ENCODE measurements at regions not wholly inside any gene's neighbourhood (a gene's known extent, or its start where the extent isn't known, plus 50 kb on each side); places are given as distances from the start of the nearest gene placed in this dataset.

- no peak overlapping the region for H3K4me2 ChIP-seq (ENCODE audit: low read depth, low read length)
- no TSS peak for BruUV-seq (replicated peaks)
- no peaks in the 10 kb centered on the region for H3K36me3 ChIP-seq (replicated peaks in 1 of 2; ENCODE audit: control insufficient read depth in 1 of 2, insufficient read depth in 2 of 2, low read length in 2 of 2)
- H3K4me1 ChIP-seq (ENCODE audit: insufficient read depth, low read length), result peaks cover 8% of the 10 kb centered on the region; the same call in 1 of the 2 replicates
- WGBS (ENCODE audit: low lambda C conversion rate), result 0% methylated on average over 1 of the region's 1 CpG
- H3K79me2 ChIP-seq (ENCODE audit: insufficient read depth, low read length), result no peaks in the 10 kb centered on the region
- H2AFZ ChIP-seq (ENCODE audit: low read length), result no peak overlapping the region
- FAIRE-seq, result no peak
- ATAC-seq, result no peak
- H3K4me3 ChIP-seq (replicated peaks in 1 of 3; ENCODE audit: insufficient read depth in 1 of 3, low read depth in 2 of 3, low read length in 3 of 3), result no peak overlapping the region
- in situ Hi-C loops (cut with HindIII; ENCODE audit: extremely low pct_ligation_motif_present, low pct_unique_long_range_greater_than_20kb), result no loop called here
- DNase-seq (ENCODE audit: low spot score), result no peak
- no peak overlapping the region for H3K9ac ChIP-seq (ENCODE audit: insufficient read depth, low read depth, low read length)
- POLR2A ChIA-PET, result no interaction called here
- no peaks in the 10 kb centered on the region for H4K20me1 ChIP-seq (ENCODE audit: insufficient read depth, low read length)
- H3K27ac ChIP-seq (ENCODE audit: extremely low read length, insufficient read depth, low read length), result no peak overlapping the region
- CTCF ChIA-PET (ENCODE audit: low intra/inter-chr PET ratio, low total read pairs), result no interaction called here
- H3K9me3 ChIP-seq (ENCODE audit: low read length), result peaks cover 17% of the 10 kb centered on the region; the same call in 1 of the 2 replicates
- no peaks in the 10 kb centered on the region for H3K27me3 ChIP-seq (ENCODE audit: control insufficient read depth in 1 of 2, insufficient read depth in 2 of 2, low read length in 2 of 2)
- intact Hi-C loops (cut with micrococcal nuclease; ENCODE audit: unreplicated experiment), result no loop called here
- no peak for TF ChIP-seq NFATC3 (CRISPR knock-in tag; IDR thresholded peaks at IDR 0.05)
Measured at GRCh38 chr18:53946594-53946993, 277.9 kb downstream of the MBD2 start.

- ChIA-PET POLR2A (no interaction called here), CTCF (ENCODE audit: low intra/inter-chr PET ratio, low total read pairs) (no interaction called here)
- DNase-seq (ENCODE audit: low spot score), result no peak
- Histone ChIP-seq H3K27me3 (ENCODE audit: control insufficient read depth in 1 of 2, insufficient read depth in 2 of 2, low read length in 2 of 2) (no peaks in the 10 kb centered on the region), H3K9me3 (ENCODE audit: low read length) (peaks cover 17% of the 10 kb centered on the region; the same call in 1 of the 2 replicates), H3K36me3 (replicated peaks in 1 of 2; ENCODE audit: control insufficient read depth in 1 of 2, insufficient read depth in 2 of 2, low read length in 2 of 2) (no peaks in the 10 kb centered on the region), H3K4me3 (replicated peaks in 1 of 3; ENCODE audit: insufficient read depth in 1 of 3, low read depth in 2 of 3, low read length in 3 of 3) (no peak overlapping the region), H3K79me2 (ENCODE audit: insufficient read depth, low read length) (no peaks in the 10 kb centered on the region), H2AFZ (ENCODE audit: low read length) (no peak overlapping the region), H3K4me1 (ENCODE audit: insufficient read depth, low read length) (peaks cover 8% of the 10 kb centered on the region; the same call in 1 of the 2 replicates), H3K9ac (ENCODE audit: insufficient read depth, low read depth, low read length) (no peak overlapping the region), H3K27ac (ENCODE audit: extremely low read length, insufficient read depth, low read length) (no peak overlapping the region), H3K4me2 (ENCODE audit: low read depth, low read length) (no peak overlapping the region), H4K20me1 (ENCODE audit: insufficient read depth, low read length) (no peaks in the 10 kb centered on the region)
- no TSS peak for BruUV-seq (replicated peaks)
- 33% methylated on average over 3 of the region's 4 CpGs for WGBS (ENCODE audit: low lambda C conversion rate)
- intact Hi-C loops (cut with micrococcal nuclease; ENCODE audit: unreplicated experiment), result no loop called here
- FAIRE-seq, result no peak
- ATAC-seq, result no peak
- in situ Hi-C loops (cut with HindIII; ENCODE audit: extremely low pct_ligation_motif_present, low pct_unique_long_range_greater_than_20kb), result no loop called here
- TF ChIP-seq KDM4B (CRISPR knock-in tag; IDR thresholded peaks at IDR 0.05) (no peak), ZNF101 (CRISPR knock-in tag; IDR thresholded peaks at IDR 0.05; ENCODE audit: borderline replicate concordance, low read depth) (no peak), SIN3B (IDR thresholded peaks at IDR 0.05; ENCODE audit: low read length) (no peak), DZIP1 (CRISPR knock-in tag; IDR thresholded peaks at IDR 0.05) (no peak), WIZ (CRISPR knock-in tag; IDR thresholded peaks at IDR 0.05) (no peak), ZNF572 (CRISPR knock-in tag; IDR thresholded peaks at IDR 0.05) (no peak), FUBP1 (CRISPR knock-in tag; IDR thresholded peaks at IDR 0.05; ENCODE audit: borderline replicate concordance) (no peak), SRSF9 (IDR thresholded peaks at IDR 0.05; ENCODE audit: borderline replicate concordance, insufficient read depth, low read depth, low read length, poor library complexity, severe bottlenecking) (no peak), TBX2 (CRISPR knock-in tag; IDR thresholded peaks at IDR 0.05; ENCODE audit: borderline replicate concordance) (no peak), DDIT3 (CRISPR knock-in tag; IDR thresholded peaks at IDR 0.05) (no peak), SP1 (IDR thresholded peaks at IDR 0.05) (no peak), SP1 (CRISPR knock-in tag; IDR thresholded peaks at IDR 0.05) (no peak)
- TF ChIP-seq, protein P1, sequence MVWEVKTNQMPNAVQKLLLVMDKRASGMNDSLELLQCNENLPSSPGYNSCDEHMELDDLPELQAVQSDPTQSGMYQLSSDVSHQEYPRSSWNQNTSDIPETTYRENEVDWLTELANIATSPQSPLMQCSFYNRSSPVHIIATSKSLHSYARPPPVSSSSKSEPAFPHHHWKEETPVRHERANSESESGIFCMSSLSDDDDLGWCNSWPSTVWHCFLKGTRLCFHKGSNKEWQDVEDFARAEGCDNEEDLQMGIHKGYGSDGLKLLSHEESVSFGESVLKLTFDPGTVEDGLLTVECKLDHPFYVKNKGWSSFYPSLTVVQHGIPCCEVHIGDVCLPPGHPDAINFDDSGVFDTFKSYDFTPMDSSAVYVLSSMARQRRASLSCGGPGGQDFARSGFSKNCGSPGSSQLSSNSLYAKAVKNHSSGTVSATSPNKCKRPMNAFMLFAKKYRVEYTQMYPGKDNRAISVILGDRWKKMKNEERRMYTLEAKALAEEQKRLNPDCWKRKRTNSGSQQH (CRISPR knock-in tag; IDR thresholded peaks at IDR 0.05; ENCODE audit: low read depth), result no peak
Measured at GRCh38 chr18:53944721-53945120, 279.7 kb downstream of the MBD2 start.

Data from HepG2 (cell line).